ENCODE measurements at regions not wholly inside any gene's neighbourhood (a gene's known extent, or its start where the extent isn't known, plus 50 kb on each side); places are given as distances from the start of the nearest gene placed in this dataset.

GRCh38 chr5:2997179-2997578, 245.7 kb upstream of the IRX2 start:
- Histone ChIP-seq H3K4me3 (no peak overlapping the region), H3K36me3 (no peaks in the 10 kb centered on the region)

GRCh38 chr5:2996687-2997086, 245.2 kb upstream of the IRX2 start:
- DNase-seq, result no peak
- no peak for TF ChIP-seq CTCF (IDR thresholded peaks at IDR 0.05)
- no peak for TF ChIP-seq POLR2A (IDR thresholded peaks at IDR 0.05)
- Histone ChIP-seq H3K36me3 (no peaks in the 10 kb centered on the region), H3K4me3 (no peak overlapping the region), H3K4me1 (no peaks in the 10 kb centered on the region), H3K9me3 (no peaks in the 10 kb centered on the region), H3K27ac (no peak overlapping the region), H3K27me3 (no peaks in the 10 kb centered on the region)
- intact Hi-C loops (cut with DNase I; ENCODE audit: low total_unique reads), result no loop called here

More at GRCh38 chr5:2997179-2997578, 245.7 kb upstream of the IRX2 start:
- no peak for DNase-seq
- no peaks in the 10 kb centered on the region for H3K27me3 ChIP-seq
- no peaks in the 10 kb centered on the region for H3K4me1 ChIP-seq
- intact Hi-C loops (cut with DNase I; ENCODE audit: low total_unique reads), result no loop called here
- TF ChIP-seq POLR2A (IDR thresholded peaks at IDR 0.05), result no peak
- TF ChIP-seq CTCF (IDR thresholded peaks at IDR 0.05), result no peak
- H3K27ac ChIP-seq, result no peak overlapping the region
- no peaks in the 10 kb centered on the region for H3K9me3 ChIP-seq

GRCh38 chr5:2996248-2996647, 244.8 kb upstream of the IRX2 start:
- no peak overlapping the region for H3K4me3 ChIP-seq
- H3K36me3 ChIP-seq, result no peaks in the 10 kb centered on the region
- TF ChIP-seq POLR2A (IDR thresholded peaks at IDR 0.05) (no peak), CTCF (IDR thresholded peaks at IDR 0.05) (no peak)
- H3K4me1 ChIP-seq, result no peaks in the 10 kb centered on the region
- H3K27me3 ChIP-seq, result no peaks in the 10 kb centered on the region
- DNase-seq, result no peak
- intact Hi-C loops (cut with DNase I; ENCODE audit: low total_unique reads), result no loop called here
- no peak overlapping the region for H3K27ac ChIP-seq
- H3K9me3 ChIP-seq, result no peaks in the 10 kb centered on the region

- H3K4me3 ChIP-seq, result no peak overlapping the region
- H3K27me3 ChIP-seq, result no peaks in the 10 kb centered on the region
- H3K27ac ChIP-seq, result no peak overlapping the region
- intact Hi-C loops (cut with DNase I; ENCODE audit: low total_unique reads), result no loop called here
- no peaks in the 10 kb centered on the region for H3K4me1 ChIP-seq
- H3K9me3 ChIP-seq, result no peaks in the 10 kb centered on the region
- TF ChIP-seq CTCF (IDR thresholded peaks at IDR 0.05), result no peak
- TF ChIP-seq POLR2A (IDR thresholded peaks at IDR 0.05), result no peak
- no peaks in the 10 kb centered on the region for H3K36me3 ChIP-seq
- no peak for DNase-seq
Measured at GRCh38 chr5:2995667-2996066, 244.2 kb upstream of the IRX2 start.

- H3K27ac ChIP-seq, result no peak overlapping the region
- H3K4me3 ChIP-seq, result no peak overlapping the region
- TF ChIP-seq CTCF (IDR thresholded peaks at IDR 0.05) (no peak), POLR2A (IDR thresholded peaks at IDR 0.05) (no peak)
- no peaks in the 10 kb centered on the region for H3K4me1 ChIP-seq
- no peak for DNase-seq
- intact Hi-C loops (cut with DNase I; ENCODE audit: low total_unique reads), result no loop called here
- H3K36me3 ChIP-seq, result no peaks in the 10 kb centered on the region
- no peaks in the 10 kb centered on the region for H3K9me3 ChIP-seq
- no peaks in the 10 kb centered on the region for H3K27me3 ChIP-seq
Measured at GRCh38 chr5:2995035-2995434, 243.6 kb upstream of the IRX2 start.
